HG03575 (cell line): ENCODE measurements at regions not wholly inside any gene's neighbourhood (a gene's known extent, or its start where the extent isn't known, plus 50 kb on each side); places are given as distances from the start of the nearest gene placed in this dataset.

Source experiments
- ATAC-seq: cut with Tn5 transposase; IDR thresholded peaks from one replicate; pipeline ENCODE4 v1.9.1; 2021; ENCODE audit not compliant: unreplicated experiment, insufficient number of reproducible peaks, low FRiP score; ENCODE audit errors: extremely low read depth

GRCh38 chr20:39893003-39893685, 795.9 kb downstream of the MAFB start:
- ATAC-seq = no peak

GRCh38 chr20:39890697-39891096, 798.3 kb downstream of the MAFB start:
- no peak for ATAC-seq

GRCh38 chr20:39888310-39888709, 800.7 kb downstream of the MAFB start:
- ATAC-seq = no peak

- no peak for ATAC-seq
Measured at GRCh38 chr20:39886650-39887190, 802.3 kb downstream of the MAFB start.

- ATAC-seq = no peak
Measured at GRCh38 chr20:39885975-39886649, 802.9 kb downstream of the MAFB start.

GRCh38 chr20:39882806-39883205, 806.2 kb downstream of the MAFB start:
- no peak for ATAC-seq

- no peak for ATAC-seq
Measured at GRCh38 chr20:39880890-39881289, 808.1 kb downstream of the MAFB start.

- ATAC-seq = no peak
Measured at GRCh38 chr20:39879296-39879695, 809.7 kb downstream of the MAFB start.

GRCh38 chr20:39878809-39879208, 810.2 kb downstream of the MAFB start:
- no peak for ATAC-seq

- ATAC-seq = no peak
Measured at GRCh38 chr20:39878320-39878719, 810.7 kb downstream of the MAFB start.

- ATAC-seq = no peak
Measured at GRCh38 chr20:39877788-39878187, 811.2 kb downstream of the MAFB start.

- ATAC-seq = no peak
Measured at GRCh38 chr20:39876976-39877635, 811.9 kb downstream of the MAFB start.

- ATAC-seq = no peak
Measured at GRCh38 chr20:39875492-39876110, 813.4 kb downstream of the MAFB start.

- ATAC-seq = no peak
Measured at GRCh38 chr20:39874049-39874893, 814.8 kb downstream of the MAFB start.

- ATAC-seq = no peak
Measured at GRCh38 chr20:39873286-39873685, 815.8 kb downstream of the MAFB start.

GRCh38 chr20:39871013-39871412, 818.0 kb downstream of the MAFB start:
- no peak for ATAC-seq

GRCh38 chr20:39865446-39865845, 823.6 kb downstream of the MAFB start:
- ATAC-seq = no peak

- ATAC-seq = no peak
Measured at GRCh38 chr20:39862470-39862891, 826.6 kb downstream of the MAFB start.

- no peak for ATAC-seq
Measured at GRCh38 chr20:39861381-39861780, 827.7 kb downstream of the MAFB start.
